Liver (tissue), 8 donors: ENCODE measurements at regions not wholly inside any gene's neighbourhood (a gene's known extent, or its start where the extent isn't known, plus 50 kb on each side); places are given as distances from the start of the nearest gene placed in this dataset.
A peak's percentile ranks its signal among the peaks of the same experiment; 100 is the strongest.

Experiments
- DNase-seq: peaks from one replicate; pipeline ENCODE4 v3.0.0-alpha.2; 2017; ENCODE audit warnings: low spot score
- H3K27ac ChIP-seq, 2 donors: one replicate each; pipeline ENCODE4 v1.7.0; 2013; ENCODE audit warnings: inconsistent platforms in 2 of 2, low read length in 2 of 2, control low read depth in 1 of 2, low read depth in 1 of 2, mild to moderate bottlenecking in 1 of 2
- H3K27me3 ChIP-seq, 4 donors: one replicate each; pipeline versions ENCODE4 v1.6.1 to v1.7.0; 2013; ENCODE audit warnings: low read length in 3 of 4, inconsistent platforms in 1 of 4, mild to moderate bottlenecking in 1 of 4, moderate library complexity in 1 of 4; ENCODE audit not compliant: control insufficient read depth in 4 of 4, insufficient read depth in 4 of 4
- H3K36me3 ChIP-seq, 4 donors: one replicate each; pipeline versions ENCODE4 v1.6.1 to v1.7.0; 2013; ENCODE audit warnings: low read length in 3 of 4, mild to moderate bottlenecking in 3 of 4, low read depth in 1 of 4, moderate library complexity in 1 of 4; ENCODE audit not compliant: control insufficient read depth in 4 of 4, insufficient read depth in 3 of 4
- H3K4me1 ChIP-seq, 4 donors: one replicate each; pipeline versions ENCODE4 v1.6.1 to v1.7.0; 2013; ENCODE audit warnings: low read length in 3 of 4, mild to moderate bottlenecking in 3 of 4, moderate library complexity in 1 of 4; ENCODE audit not compliant: control insufficient read depth in 4 of 4, insufficient read depth in 4 of 4
- H3K4me3 ChIP-seq, 3 donors: one replicate each; pipeline versions ENCODE4 v1.6.1 to v1.7.0; 2013; ENCODE audit warnings: low read length in 3 of 3, control low read depth in 1 of 3, low read depth in 1 of 3, mild to moderate bottlenecking in 1 of 3
- H3K9ac ChIP-seq, 2 donors: one replicate each; pipeline ENCODE4 v1.7.0; 2013; ENCODE audit warnings: low read length in 2 of 2, mild to moderate bottlenecking in 2 of 2, moderate library complexity in 2 of 2, control low read depth in 1 of 2, low read depth in 1 of 2
- H3K9me3 ChIP-seq, 4 donors: one replicate each; pipeline versions ENCODE4 v1.6.1 to v1.7.0; 2013; ENCODE audit warnings: low read length in 3 of 4; ENCODE audit not compliant: control insufficient read depth in 4 of 4
- EGR1 ChIP-seq, 2 donors: IDR thresholded peaks; 2 replicates each; pipeline ENCODE4 v1.6.1; 2016 to 2018; ENCODE audit warnings: antibody characterized with exemption in 2 of 2, low read depth in 2 of 2
- FOXA1 ChIP-seq: IDR thresholded peaks from 2 replicates; pipeline ENCODE4 v1.6.1; 2016; ENCODE audit warnings: antibody characterized with exemption
- FOXA2 ChIP-seq: IDR thresholded peaks from 2 replicates; pipeline ENCODE4 v1.6.1; 2016; ENCODE audit warnings: antibody characterized with exemption
- GABPA ChIP-seq, 2 donors: IDR thresholded peaks in 1 of 2; conservative IDR thresholded peaks in 1 of 2; 2 replicates each; pipeline ENCODE4 v1.6.1; 2016; ENCODE audit warnings: antibody characterized with exemption in 2 of 2, mild to moderate bottlenecking in 1 of 2, moderate library complexity in 1 of 2
- HNF4A ChIP-seq, 2 donors: conservative IDR thresholded peaks; 2 replicates each; pipeline ENCODE4 v1.6.1; 2016; ENCODE audit warnings: antibody characterized with exemption in 2 of 2, mild to moderate bottlenecking in 2 of 2
- HNF4G ChIP-seq: IDR thresholded peaks from 2 replicates; pipeline ENCODE4 v1.6.1; 2016; ENCODE audit warnings: antibody characterized with exemption
- JUND ChIP-seq, 2 donors: IDR thresholded peaks; 2 replicates each; pipeline ENCODE4 v1.6.1; 2016; ENCODE audit warnings: antibody characterized with exemption in 2 of 2
- NR2F2 ChIP-seq: IDR thresholded peaks from 2 replicates; pipeline ENCODE4 v1.6.1; 2016; ENCODE audit warnings: antibody characterized with exemption
- RAD21 ChIP-seq, 2 donors: IDR thresholded peaks; 2 replicates each; pipeline ENCODE4 v1.6.1; 2016; ENCODE audit warnings: antibody characterized with exemption in 2 of 2, mild to moderate bottlenecking in 2 of 2
- RXRA ChIP-seq, 2 donors: IDR thresholded peaks; 2 replicates each; pipeline ENCODE4 v1.6.1; 2017 to 2018; ENCODE audit warnings: antibody characterized with exemption in 2 of 2, mild to moderate bottlenecking in 1 of 2
- SP1 ChIP-seq: IDR thresholded peaks from 2 replicates; pipeline ENCODE4 v1.6.1; 2018; ENCODE audit warnings: antibody characterized with exemption, mild to moderate bottlenecking
- TAF1 ChIP-seq: conservative IDR thresholded peaks from 2 replicates; pipeline ENCODE4 v1.6.1; 2016; ENCODE audit warnings: antibody characterized with exemption, mild to moderate bottlenecking
- YY1 ChIP-seq: IDR thresholded peaks from 2 replicates; pipeline ENCODE4 v1.6.1; 2016; ENCODE audit warnings: antibody characterized with exemption, mild to moderate bottlenecking
- WGBS: extraction: QIAGEN DNeasy Blood & Tissue Kit; methylation state at CpG from one replicate; pipeline ENCODE4 v1.1.7; 2013; 5-methylcytosine and 5-hydroxymethylcytosine counted together
- TF ChIP-seq, protein P1 (sequence below): IDR thresholded peaks from 2 replicates; pipeline ENCODE4 v1.6.1; 2016; ENCODE audit warnings: antibody characterized with exemption
- TF ChIP-seq, protein P2 (sequence below): IDR thresholded peaks from 2 replicates; pipeline ENCODE4 v1.6.1; 2016; ENCODE audit warnings: antibody characterized with exemption
- TF ChIP-seq, protein P3 (sequence below): IDR thresholded peaks from 2 replicates; pipeline ENCODE4 v1.6.1; 2016; ENCODE audit warnings: antibody characterized with exemption
- TF ChIP-seq, protein P4 (sequence below): fragments of 150-350 bp; IDR thresholded peaks from 2 replicates; pipeline ENCODE4 v1.5.1; 2017; ENCODE audit warnings: improper control_type of control experiment, low read depth, low read length; ENCODE audit not compliant: missing input control
- donor health status: healthy.
- donor health status: healthy.
- donor health status: healthy.
- donor health status: healthy.
- donor health status: healthy.

DNA sequence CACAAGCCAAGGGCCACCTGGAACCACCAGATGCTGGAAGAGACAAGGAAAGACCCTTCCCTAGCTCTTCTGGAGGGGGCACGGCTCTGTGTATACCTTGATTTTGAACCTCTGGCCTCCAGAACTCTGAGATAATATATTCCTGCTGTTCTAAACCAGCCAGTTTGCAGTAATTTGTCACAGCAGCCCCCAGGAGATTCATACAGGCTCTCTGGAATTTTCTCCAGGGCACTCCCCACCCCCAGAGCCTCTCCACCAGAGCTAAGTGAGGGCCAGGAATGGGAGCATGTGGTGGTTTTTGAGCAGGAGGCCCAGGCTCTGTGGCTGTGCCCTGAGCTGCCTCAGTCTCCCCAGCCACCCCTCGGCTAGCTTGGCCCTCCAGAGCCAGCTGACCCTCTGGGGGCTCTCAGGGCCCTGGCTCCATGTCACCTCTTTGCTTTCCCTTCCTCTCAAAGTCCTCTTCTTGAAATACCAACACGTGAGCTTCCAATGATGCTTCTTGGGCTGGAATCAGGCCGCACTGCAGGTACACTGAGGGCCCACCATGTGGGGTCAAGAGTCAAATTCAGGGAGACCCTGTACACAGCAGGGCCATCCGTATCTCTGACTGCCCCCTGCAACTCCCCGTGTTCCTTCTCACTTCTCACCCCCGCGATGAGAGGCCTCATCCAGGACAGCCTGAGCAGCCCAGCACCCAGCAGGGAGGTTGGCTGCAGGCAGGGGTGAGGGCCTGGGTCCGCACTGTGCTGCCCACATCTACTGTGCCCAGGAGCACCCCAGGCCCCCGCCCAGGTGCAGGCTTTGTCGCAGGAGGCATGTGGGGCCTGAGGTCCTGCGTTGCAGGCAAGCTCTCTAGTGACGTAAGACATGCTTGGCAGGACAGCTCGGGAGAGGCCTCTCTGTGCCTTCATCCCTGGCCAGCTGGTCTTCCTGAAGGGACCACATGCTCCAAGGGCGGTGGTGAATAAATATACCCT lies 155.5 kb downstream of the ANKRD60 start:
- DNase-seq = peak; percentile 29
- Histone ChIP-seq H3K9ac (no peak overlapping the region), H3K4me1 (no peaks in the 10 kb centered on the region), H3K4me3 (no peak overlapping the region), H3K27me3 (peaks cover 0 to 7% (median 3%) of the 10 kb centered on the region in 4 donors), H3K9me3 (peaks cover 0 to 2% (median 0%) of the 10 kb centered on the region in 4 donors), H3K36me3 (no peaks in the 10 kb centered on the region), H3K27ac (no peak overlapping the region)
- WGBS = 74% methylated on average over 15 of the region's 15 CpGs
- TF ChIP-seq NR2F2 (no peak), JUND (IDR thresholded peaks at IDR 0.05) (no peak), SP1 (no peak), RAD21 (IDR thresholded peaks at IDR 0.05) (no peak), EGR1 (IDR thresholded peaks at IDR 0.05; ENCODE audit: low read depth in 2 of 2) (no peak), HNF4A (conservative IDR thresholded peaks at IDR 0.05) (no peak), YY1 (no peak), FOXA1 (no peak), RXRA (IDR thresholded peaks at IDR 0.05) (no peak), FOXA2 (no peak), GABPA (IDR thresholded peaks at IDR 0.05 in 1 of 2, conservative IDR thresholded peaks at IDR 0.05 in 1 of 2) (no peak), TAF1 (no peak), HNF4G (no peak)
- TF ChIP-seq, protein P1, sequence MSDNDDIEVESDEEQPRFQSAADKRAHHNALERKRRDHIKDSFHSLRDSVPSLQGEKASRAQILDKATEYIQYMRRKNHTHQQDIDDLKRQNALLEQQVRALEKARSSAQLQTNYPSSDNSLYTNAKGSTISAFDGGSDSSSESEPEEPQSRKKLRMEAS = no peak
- TF ChIP-seq, protein P2, sequence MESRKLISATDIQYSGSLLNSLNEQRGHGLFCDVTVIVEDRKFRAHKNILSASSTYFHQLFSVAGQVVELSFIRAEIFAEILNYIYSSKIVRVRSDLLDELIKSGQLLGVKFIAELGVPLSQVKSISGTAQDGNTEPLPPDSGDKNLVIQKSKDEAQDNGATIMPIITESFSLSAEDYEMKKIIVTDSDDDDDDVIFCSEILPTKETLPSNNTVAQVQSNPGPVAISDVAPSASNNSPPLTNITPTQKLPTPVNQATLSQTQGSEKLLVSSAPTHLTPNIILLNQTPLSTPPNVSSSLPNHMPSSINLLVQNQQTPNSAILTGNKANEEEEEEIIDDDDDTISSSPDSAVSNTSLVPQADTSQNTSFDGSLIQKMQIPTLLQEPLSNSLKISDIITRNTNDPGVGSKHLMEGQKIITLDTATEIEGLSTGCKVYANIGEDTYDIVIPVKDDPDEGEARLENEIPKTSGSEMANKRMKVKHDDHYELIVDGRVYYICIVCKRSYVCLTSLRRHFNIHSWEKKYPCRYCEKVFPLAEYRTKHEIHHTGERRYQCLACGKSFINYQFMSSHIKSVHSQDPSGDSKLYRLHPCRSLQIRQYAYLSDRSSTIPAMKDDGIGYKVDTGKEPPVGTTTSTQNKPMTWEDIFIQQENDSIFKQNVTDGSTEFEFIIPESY = no peak
- TF ChIP-seq, protein P3, sequence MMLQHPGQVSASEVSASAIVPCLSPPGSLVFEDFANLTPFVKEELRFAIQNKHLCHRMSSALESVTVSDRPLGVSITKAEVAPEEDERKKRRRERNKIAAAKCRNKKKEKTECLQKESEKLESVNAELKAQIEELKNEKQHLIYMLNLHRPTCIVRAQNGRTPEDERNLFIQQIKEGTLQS = no peak
- TF ChIP-seq, protein P4, sequence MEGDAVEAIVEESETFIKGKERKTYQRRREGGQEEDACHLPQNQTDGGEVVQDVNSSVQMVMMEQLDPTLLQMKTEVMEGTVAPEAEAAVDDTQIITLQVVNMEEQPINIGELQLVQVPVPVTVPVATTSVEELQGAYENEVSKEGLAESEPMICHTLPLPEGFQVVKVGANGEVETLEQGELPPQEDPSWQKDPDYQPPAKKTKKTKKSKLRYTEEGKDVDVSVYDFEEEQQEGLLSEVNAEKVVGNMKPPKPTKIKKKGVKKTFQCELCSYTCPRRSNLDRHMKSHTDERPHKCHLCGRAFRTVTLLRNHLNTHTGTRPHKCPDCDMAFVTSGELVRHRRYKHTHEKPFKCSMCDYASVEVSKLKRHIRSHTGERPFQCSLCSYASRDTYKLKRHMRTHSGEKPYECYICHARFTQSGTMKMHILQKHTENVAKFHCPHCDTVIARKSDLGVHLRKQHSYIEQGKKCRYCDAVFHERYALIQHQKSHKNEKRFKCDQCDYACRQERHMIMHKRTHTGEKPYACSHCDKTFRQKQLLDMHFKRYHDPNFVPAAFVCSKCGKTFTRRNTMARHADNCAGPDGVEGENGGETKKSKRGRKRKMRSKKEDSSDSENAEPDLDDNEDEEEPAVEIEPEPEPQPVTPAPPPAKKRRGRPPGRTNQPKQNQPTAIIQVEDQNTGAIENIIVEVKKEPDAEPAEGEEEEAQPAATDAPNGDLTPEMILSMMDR = no peak

DNA sequence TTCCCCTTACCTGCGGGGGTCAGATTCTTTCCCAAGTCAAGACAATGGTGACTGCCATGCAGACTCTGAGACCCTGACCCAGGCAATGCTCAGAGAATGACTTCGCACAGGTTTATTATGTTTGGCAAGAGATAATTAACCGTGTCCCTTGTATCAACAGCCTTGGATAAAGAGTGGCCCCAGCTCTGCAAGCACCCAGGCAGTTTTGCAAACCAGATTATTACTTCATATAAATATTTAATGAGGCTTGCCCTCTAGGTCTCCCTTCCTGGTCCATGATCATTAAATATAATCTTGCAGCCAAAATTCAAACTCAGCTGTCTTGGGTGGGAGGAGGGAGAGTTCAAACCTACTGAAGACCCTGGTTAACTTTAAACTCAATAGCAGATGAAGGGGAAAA lies 156.5 kb downstream of the ANKRD60 start:
- Histone ChIP-seq H3K27me3 (peaks cover 0 to 5% (median 1%) of the 10 kb centered on the region in 4 donors), H3K4me3 (no peak overlapping the region), H3K9me3 (no peaks in the 10 kb centered on the region), H3K9ac (no peak overlapping the region), H3K36me3 (no peaks in the 10 kb centered on the region), H3K27ac (no peak overlapping the region), H3K4me1 (no peaks in the 10 kb centered on the region)
- 67% methylated on average over 3 of the region's 3 CpGs for WGBS
- no peak for DNase-seq
- TF ChIP-seq FOXA1 (no peak), EGR1 (IDR thresholded peaks at IDR 0.05; ENCODE audit: low read depth in 2 of 2) (no peak), JUND (IDR thresholded peaks at IDR 0.05) (no peak), GABPA (IDR thresholded peaks at IDR 0.05 in 1 of 2, conservative IDR thresholded peaks at IDR 0.05 in 1 of 2) (no peak), SP1 (no peak), HNF4A (conservative IDR thresholded peaks at IDR 0.05) (no peak), RXRA (IDR thresholded peaks at IDR 0.05) (no peak), YY1 (no peak)
